HG03280 (cell line): ENCODE measurements at regions not wholly inside any gene's neighbourhood (a gene's known extent, or its start where the extent isn't known, plus 50 kb on each side); places are given as distances from the start of the nearest gene placed in this dataset.

Experiments used
- ATAC-seq: cut with Tn5 transposase; IDR thresholded peaks from one replicate; pipeline ENCODE4 v1.9.1; 2021; ENCODE audit warnings: mild to moderate bottlenecking, moderate library complexity; ENCODE audit not compliant: unreplicated experiment

DNA sequence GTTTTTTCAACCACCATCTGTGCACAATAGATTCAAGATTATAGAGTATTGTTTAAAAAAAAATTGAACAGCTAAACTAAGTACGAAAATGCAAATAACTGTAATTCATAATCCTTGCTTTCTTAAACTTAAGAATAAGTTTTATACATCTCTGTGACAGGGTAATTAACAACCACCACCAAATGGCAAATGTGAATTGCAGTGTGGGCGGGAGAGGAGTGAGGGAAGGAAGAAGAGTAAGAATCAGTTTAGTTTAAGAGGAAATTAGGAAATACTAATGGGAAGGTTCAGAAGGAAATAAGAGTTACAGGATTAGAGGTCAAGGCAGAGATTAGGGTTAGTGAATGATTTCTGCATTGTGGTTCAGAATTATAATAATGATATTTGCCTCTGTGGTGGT lies 430.9 kb downstream of the SPRY1 start:
- no peak for ATAC-seq

DNA sequence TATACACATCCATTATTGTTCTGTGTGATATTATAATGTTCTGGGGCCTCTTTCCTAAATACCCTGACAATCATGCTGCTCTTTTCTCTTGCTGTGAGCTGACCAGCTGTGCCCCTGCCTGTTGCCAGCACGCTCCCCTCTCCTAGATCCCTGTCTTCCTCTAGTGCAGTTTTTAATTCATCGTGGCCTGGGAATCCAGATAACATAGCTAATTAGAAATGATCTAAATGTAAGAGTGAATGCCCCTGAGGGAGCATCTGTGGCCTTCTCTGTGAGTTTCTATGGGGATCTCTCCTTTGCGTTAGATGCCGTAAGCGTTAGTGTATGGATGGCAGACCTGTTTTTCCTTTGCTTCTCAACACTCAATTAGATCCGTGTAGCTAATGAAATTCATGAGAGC lies 434.3 kb downstream of the SPRY1 start:
- no peak for ATAC-seq

DNA sequence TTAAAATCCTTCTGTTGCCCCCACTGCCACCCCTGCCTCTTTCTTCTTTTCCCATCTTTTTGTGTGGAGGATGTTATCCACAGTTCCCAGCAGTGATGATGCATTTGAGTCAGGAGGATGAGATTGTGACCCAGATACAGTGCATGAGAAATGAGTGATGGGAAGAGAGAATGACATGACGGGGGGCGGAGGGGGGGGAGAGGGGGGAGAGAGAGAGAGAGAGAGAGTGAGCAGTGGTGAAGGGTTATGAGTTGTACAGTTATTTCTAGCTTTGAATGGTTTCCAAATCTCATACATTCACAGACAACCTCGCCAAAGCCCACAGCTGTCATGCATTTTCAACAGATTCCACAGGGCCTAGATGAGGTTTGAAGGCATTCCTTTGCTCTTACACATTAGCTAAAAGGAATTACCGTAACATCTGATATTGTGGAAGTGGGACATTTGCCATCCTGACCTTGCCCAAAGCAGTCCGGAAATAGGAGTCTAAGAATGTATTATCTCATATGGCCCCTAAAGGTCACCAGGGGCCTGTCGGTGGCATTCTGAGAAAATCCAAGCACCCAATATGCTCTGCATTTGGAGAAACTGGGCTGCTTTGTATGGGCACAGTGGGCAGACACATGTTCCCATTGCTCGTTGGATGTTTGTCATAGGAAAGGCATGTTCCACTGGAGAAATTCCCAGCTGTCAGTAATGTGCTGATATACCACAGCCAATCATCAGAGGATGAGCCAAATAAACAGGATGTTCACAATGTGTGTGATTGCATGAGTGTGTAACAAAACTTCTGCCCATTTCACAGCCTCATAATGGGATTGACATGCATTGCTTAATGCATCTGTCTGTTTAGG lies 435.8 kb downstream of the SPRY1 start:
- no peak for ATAC-seq

DNA sequence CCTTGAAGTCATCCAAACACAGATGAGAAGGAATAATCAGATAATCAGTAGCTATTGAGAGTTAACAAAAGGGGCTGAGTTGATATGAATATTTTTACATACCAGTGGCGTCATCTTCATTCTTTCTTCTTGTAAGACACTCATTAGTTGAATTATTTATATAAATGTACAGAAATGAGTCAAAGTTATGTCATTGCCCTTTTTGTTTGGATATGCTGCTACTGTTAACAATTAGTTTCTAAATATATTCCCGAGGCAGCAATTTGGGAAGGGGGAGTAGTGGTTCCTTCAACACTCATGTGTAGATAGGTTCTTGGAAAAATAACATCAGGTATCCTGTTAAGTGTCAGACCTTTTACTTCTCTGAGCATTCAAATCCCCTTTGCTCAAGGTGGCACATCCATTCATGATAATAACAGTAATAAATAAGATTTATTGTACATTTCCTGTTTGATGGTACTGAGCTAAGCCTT lies 436.6 kb downstream of the SPRY1 start:
- no peak for ATAC-seq

DNA sequence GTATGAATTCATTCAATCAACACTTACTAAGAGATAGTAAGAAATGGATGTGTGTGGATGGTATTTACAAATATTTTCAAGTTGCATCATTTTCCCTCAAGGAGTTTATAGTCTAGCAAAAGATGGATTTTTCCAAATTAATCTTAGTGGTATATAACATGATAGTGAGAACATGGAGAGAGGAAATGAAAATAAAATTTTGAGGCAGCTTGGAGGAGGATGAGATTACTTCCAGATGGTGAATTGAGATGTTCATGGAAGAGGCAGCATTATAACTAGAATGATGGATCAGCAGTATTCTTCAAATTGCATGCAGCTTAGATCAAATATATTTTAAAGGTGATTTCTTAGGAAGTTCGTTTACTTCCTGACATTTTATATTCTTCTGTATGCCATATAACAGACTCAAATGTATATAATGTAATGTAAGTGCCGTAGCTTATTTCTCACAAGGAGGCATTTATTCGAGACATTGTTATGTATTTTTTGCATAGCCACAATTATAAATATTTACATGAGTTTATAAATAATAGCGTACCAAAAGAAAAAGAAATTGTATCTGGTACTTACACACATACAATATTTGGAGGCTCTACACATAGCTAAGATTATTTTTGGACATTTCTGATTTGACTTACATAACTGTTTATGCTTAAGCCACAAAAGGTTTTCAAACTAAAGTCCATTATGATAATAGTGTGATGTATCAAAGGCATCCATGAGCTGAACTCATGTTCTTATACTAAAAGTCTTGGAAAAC lies 439.4 kb downstream of the SPRY1 start:
- no peak for ATAC-seq

DNA sequence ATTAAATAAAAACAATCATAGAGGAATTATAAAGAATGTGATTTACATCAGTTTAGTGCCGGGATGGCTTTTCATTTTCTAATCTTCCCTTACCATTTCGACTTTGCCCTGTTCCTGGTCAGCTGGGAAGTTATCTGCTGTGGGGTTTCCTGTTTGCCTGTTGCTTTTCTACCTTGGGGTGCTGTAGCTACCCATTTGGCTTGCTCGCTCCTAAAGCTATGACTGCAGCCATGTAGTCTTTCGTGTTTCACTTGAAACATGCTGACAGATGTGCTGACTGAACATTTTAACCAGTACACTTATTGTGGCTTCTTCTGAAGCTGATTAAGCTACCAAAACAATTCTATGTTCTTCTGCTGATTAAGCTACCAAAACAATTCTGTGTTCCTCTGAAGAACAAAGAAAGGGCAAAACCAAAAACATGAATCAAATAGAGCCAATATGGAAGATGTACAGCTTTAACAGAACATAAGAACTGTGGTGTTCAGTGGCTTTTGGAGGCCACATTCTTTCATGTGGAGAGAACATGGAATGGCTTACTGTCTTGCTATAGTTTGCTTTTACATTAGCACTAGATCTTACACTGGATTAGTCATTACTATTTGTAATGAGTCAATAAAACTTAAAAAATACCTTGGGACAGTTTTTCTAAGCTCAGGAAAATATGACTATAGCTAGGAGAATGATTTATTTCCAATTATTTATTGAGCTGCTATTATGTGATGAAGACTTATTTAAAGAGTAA lies 440.4 kb downstream of the SPRY1 start:
- no peak for ATAC-seq

DNA sequence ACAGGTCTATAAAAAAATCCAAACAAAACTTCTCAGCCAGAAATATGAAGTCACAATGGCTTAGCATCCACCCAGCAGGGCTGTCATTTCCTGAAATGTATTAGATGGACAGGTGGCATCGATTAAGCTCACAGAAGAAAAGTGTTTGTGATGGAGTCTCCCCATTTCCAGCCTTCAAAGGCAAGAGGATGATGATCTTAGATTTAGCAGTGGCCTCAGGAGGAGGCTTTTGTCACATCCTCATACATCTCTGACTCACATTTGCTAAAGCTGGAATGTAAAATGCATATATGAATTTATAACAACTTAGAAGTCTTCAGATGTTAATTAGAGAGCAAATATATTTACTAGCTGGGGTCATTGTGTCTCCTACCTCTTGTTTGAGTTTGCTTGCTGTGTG lies 441.9 kb downstream of the SPRY1 start:
- ATAC-seq = no peak

DNA sequence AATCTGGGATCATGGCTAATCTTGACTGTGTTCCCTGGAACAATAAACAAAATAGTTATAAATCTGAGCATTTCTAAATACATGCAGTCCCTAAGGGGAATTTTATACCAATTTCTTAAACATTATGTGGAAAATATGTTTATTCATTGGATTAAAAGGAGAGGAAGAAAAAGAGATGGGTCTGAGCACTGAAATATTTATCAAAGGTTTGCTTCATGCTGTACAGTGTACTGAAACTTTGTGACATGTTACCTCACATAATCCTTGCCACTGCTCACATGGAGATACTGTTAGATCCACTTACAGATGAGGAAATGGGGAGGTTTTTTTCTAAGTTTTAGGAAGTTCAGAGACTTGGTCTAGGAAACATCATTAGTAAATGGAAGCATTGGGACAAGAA lies 443.6 kb downstream of the SPRY1 start:
- ATAC-seq = no peak

DNA sequence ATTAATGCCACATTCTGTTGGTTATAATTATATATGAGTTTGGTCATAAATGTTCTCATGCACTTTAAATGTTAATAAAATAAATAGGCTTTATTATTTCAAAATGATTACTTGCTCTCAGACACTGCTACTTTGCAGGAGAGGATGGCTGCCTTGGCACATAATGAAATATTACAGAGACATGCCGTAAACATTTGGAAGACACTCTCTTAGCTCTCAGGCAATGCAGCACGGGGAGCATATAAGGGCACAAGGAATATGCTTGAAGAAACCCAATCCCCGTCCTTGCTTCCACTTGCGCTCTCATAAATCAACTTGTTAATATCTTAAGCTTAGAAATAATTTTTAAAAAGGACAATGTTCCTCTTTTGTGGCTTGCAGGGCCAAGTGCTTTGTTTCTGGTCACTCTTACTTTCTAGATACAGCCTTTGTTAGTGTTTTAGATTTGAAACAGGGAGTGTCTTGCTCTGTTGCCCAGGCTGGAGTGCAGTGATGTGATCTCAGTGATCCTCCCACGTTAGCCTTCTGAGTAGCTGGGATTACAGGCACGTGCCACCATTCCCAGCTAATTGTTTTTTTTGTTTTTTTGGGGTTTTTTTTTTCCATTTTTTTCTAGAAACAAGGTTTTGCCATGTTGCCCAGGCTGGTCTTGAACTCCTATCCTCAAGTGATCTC lies 445.0 kb downstream of the SPRY1 start:
- ATAC-seq = no peak

DNA sequence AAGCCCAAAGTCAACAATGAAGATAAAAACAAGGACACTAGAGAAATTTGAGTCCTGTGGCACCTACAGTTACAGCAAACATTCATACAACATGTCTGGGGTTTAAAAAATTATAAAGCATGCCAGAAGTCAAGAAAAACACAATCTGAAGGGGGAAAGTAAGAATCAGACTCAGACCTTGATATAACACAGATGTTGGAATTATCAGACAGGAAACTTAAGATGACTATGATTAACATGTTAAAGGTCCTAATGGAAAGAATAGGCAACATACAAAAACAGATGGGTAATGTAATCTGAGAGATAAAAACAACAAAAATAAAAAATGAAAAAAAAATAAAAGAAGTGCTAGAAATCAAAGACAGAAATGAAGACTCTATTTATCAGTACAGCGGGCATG lies 446.5 kb downstream of the SPRY1 start:
- ATAC-seq = no peak

DNA sequence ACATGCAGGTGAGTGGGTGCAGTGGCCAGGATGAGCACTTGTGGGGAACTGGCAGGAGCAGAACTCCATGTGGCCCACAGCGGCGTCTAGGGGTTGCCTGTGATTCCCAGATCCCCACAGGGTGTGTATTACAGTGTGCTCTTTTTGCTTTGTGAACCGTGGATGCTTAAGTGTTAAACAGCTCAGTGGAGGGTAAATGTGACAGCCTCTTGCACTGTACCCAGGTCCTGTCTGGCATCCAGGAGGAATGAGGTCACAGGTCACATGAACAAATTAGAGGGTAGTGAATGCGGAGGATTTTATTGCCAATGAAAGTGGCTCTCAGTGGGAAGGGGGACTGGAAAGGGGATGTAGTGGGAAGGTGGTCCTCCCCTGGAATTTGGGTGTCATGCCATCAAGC lies 447.8 kb downstream of the SPRY1 start:
- no peak for ATAC-seq

DNA sequence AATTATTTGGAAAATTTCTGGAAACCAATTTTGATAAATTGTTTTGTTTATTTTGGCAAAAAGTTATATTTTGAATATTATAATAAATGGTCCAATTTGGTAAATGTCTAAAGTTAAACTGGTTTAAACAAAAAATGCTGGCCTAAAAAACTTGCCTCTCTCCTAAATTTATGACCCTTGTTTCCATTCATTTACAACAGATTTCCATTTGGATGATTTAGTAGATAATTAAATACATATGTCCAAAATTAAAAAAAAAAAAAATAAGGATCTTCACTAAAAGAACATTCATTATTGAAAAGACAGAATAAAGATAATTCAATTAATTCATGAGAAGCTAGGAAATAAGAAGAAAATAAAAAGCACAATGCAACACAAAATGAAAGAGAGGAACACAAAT lies 449.5 kb downstream of the SPRY1 start:
- no peak for ATAC-seq

DNA sequence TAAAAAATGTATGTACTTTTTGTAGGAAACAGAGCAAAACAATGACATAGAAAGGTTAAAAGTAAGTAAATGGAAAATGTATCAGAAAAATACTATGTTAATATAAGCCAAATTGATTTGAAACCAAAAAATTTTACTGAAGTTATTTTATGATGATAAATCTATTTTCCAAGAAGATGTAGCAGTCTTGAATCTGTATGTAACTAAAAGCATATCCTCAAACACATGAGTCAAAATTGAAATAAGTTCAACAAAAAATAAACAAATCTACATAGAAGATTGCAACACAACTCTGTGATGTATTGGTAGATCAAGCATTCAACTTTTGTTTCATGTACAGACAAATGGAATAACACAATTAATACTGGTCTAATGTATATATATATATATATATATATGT lies 450.0 kb downstream of the SPRY1 start:
- ATAC-seq = no peak

DNA sequence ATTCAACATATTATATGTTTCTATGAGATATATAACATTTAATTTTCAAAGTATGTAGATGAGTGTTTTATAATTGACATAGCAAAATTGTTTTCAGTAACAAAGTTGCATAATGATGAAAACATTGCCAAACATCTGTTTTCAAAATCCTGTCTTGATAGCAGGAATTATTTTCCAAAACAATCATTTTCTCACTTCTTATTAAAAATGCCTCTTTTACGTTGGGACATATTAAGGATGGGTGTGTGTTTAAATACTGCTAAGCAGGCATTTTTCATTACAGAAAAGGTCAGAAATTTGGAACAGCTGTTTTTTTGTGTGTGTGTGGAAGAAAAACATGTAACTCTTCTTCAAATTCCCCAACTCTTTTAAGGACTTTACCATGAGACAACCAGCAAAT lies 452.0 kb downstream of the SPRY1 start:
- ATAC-seq = no peak

DNA sequence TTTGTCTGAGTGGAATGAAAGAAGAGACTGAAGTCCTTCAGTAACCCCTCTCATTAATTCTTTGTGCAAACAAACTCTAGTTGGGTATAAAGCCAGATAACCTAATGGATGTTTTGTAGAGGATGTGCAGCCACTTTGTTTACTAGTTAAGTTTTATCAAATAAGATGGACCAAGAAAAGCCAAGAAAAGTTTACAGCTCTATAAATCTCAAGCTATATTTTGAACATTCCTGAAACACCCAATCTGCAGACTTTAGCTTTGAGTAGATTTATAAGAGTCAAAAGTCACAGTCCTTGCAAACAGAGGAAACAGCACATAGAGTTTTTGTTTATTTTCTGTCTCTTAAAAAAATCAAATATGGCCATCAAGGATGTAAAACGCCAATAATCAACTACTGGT lies 452.9 kb downstream of the SPRY1 start:
- ATAC-seq = no peak

DNA sequence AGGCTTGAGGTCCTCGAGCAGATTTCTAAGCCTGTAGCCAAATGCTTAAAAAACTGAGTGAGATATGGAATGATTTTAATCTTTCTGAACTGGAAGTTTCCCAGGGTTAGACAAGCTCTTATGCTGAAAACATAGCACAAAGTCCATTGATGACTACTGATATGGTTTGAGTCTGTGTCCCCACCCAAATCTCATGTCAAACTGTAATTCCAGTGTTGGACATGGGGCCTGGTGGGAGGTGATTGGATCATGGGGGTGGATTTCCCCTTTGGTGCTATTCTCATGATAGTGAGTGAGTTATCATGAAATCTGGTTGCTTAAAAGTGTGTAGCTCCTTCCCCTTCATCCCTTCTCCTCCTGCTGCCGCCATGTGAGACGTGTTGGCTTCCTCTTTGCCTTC lies 454.9 kb downstream of the SPRY1 start:
- ATAC-seq = no peak

DNA sequence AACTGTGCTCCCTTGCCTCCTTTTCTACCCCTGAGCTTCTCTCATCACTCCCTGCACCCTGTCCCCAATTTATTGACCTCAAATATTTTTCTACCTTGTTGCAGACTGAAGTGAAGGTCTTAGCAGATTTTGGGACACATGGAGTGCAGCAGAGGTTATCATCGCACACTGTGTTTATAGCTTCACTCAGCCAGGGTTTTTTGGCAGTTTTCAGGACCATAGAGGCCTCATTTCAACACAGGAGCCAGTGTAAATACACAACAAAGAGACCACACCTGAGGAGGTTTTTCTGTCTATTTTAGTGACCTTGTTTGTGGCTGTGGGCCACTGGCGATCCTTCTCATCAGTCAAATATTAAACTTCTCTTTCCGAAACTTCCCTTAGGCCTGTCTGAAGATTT lies 457.1 kb downstream of the SPRY1 start:
- no peak for ATAC-seq

DNA sequence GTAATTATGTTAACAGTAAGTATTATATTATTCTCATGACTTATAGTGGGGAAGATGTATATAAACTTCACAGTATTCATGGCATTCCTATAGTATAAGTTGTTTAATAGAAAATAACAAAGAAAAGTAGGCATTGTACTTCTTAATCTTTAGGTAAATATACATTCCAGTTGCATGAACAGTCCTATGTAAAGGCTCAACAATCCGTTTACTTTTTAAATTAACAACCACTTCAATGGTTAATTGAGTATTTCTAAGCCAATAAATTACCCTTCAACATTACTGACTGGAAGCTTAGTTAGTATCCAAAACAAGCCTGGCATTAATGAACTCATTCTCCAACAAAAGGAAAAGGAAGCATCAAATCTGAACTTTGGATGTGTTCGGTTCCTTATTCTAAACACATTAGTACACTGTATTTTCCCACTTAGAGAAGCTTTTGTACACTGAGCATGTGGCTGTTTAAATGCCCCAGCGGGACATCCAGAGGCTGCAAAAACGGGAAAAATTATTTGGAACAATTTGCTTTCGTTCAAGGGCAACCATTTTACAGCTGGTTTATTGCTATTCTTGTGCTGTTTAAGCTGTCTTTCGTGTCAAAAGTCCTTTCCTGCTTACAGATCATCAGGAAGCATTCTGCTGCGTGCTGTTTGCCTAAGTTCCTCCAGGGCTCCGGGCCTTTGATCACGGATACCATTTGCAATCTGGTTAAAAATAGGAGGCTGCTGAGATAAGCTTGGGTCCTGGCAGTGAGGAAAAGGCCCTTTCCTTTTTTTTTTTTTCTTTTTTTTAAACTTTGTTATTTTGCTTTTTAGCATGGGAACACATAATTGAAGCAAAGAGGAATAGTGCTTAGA lies 460.3 kb downstream of the SPRY1 start:
- no peak for ATAC-seq

DNA sequence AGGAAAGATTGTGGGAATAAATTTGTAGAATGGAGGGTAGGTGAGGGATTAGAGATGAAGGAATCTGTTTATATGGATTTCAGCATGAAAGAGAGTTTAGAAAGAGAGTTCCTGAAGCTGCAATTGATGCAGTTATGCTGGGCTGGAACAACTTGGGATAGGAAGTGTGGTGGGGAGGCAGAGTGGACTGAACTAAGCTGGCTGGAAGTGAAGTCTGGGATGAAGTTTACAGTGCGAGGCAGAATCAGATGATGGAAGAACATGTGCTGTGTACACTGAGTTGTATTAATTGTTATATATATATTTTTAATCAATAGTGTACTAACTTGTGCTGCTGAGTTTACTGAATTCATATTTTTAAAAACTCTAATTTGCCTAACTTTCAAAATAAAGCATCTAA lies 461.9 kb downstream of the SPRY1 start:
- no peak for ATAC-seq

DNA sequence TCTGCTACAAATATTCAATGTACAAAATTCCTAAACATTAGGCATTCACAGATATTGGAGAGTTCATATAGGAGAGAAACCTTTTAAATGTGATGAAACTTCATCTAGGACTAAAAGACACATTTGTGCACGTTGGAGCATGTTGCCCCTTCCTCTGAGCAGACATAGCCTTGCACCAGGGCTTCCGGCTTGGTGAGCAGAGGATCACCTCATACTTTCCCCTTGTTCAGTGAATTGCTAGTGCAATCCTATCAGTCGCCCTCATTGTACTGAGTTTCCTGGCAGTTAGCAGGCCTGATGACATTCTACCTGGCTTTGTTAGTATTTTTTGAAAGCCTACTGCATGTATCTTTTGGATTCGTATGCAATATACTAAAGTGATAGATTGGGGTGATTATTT lies 466.2 kb downstream of the SPRY1 start:
- no peak for ATAC-seq
